ENCODE measurements at regions not wholly inside any gene's neighbourhood (a gene's known extent, or its start where the extent isn't known, plus 50 kb on each side); places are given as distances from the start of the nearest gene placed in this dataset.

DNA sequence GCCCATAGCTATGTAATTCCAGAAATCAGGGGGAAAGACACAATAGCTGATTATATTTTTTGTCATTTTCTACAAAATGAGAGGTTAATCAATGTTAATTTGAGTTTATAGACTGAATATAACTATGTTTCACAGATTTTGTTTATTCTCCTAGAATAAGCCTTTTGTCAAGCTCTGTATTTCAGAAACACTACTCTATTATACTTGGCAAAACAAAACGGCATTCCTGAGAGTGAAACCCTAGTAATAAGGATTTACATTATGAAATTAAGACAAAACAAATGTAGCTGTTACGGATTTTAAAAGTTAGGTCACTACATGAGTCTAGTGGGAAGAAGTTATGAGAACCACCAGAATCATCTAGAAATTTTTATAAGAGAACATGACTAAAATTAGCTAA is 334.2 kb downstream of the KLF12 start:
- no CpG with 5 or more reads among the region's 2 CpGs for WGBS (ENCODE audit: insufficient coverage)
- peaks cover 39 to 47% (median 42%) of the 10 kb centered on the region in 3 donors for H3K4me1 Mint-ChIP-seq
- no peak overlapping the region for H3K27ac Mint-ChIP-seq
- peaks cover 55% of the 10 kb centered on the region for H3K36me3 Mint-ChIP-seq
- ChIA-PET POLR2A (interaction anchor here in 1 of 2 donors (0.5 to 0.7 kb wide), 2 partner anchors 10 to 47 kb away, joined by 3 to 7 read pairs; no protein-coding TSS in a partner anchor), CTCF (interaction anchor here (0.8 to 1.1 kb wide), 3 partner anchors 10 to 486 kb away, joined by 3 to 6 read pairs (median 5); no protein-coding TSS in a partner anchor)
- H3K27ac ChIP-seq (ENCODE audit: low read length): no peak overlapping the region
- H3K4me3 Mint-ChIP-seq: no peak overlapping the region
- H3K4me3 ChIP-seq (ENCODE audit: control insufficient read depth in 1 of 2, extremely low read depth in 1 of 2, low read length in 1 of 2): no peak overlapping the region
- ATAC-seq (replicated peaks in 1 of 4): no peak
- no peaks in the 10 kb centered on the region for H3K27me3 ChIP-seq (replicated peaks in 1 of 2; ENCODE audit: control insufficient read depth in 2 of 2, extremely low read depth in 1 of 2, insufficient read depth in 2 of 2, low read length in 1 of 2)
- no peaks in the 10 kb centered on the region for H3K9me3 ChIP-seq
- no peak for DNase-seq
- H3K36me3 ChIP-seq (ENCODE audit: control insufficient read depth in 2 of 2, extremely low read depth in 1 of 2, insufficient read depth in 1 of 2, low read length in 1 of 2): peaks cover 0 to 11% of the 10 kb centered on the region in 2 donors
- H3K27me3 Mint-ChIP-seq: no peaks in the 10 kb centered on the region
- H3K4me1 ChIP-seq (ENCODE audit: control insufficient read depth in 1 of 2, extremely low read depth in 1 of 2, insufficient read depth in 2 of 2, low read length in 2 of 2): peaks cover 0 to 2% of the 10 kb centered on the region in 2 experiments
- peaks cover 0 to 4% (median 0%) of the 10 kb centered on the region in 3 donors for H3K9me3 Mint-ChIP-seq

DNA sequence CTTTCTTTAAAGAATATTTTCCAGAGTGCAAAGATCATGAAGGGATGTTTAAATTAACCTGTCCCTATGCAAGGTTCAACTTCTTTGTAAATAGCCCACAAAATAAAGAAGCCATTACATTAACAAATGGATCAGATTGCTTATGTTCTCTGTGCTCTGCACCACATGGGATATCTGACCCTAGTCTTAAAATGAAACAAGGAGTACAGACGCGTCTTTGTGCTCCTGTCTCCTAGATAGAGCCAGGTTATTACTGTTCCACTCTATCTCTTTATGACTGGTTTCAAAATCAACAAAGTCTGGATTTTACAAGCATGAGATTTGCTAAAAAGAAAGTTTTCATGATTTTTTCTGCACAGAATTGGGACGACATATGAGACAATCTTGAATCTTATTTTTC is 339.4 kb downstream of the KLF12 start:
- H3K27me3 ChIP-seq (replicated peaks in 1 of 2; ENCODE audit: control insufficient read depth in 2 of 2, extremely low read depth in 1 of 2, insufficient read depth in 2 of 2, low read length in 1 of 2): no peaks in the 10 kb centered on the region
- CTCF ChIA-PET: no interaction called here
- POLR2A ChIA-PET: interaction anchor here in 1 of 2 donors (1.0 kb wide), 1 partner anchor 546 kb away, joined by 3 read pairs; no protein-coding TSS in a partner anchor
- H3K36me3 ChIP-seq (ENCODE audit: control insufficient read depth in 2 of 2, extremely low read depth in 1 of 2, insufficient read depth in 1 of 2, low read length in 1 of 2): peaks cover 0 to 20% of the 10 kb centered on the region in 2 donors
- H3K27ac ChIP-seq (ENCODE audit: low read length): no peak overlapping the region
- no peak overlapping the region for H3K4me3 ChIP-seq (ENCODE audit: control insufficient read depth in 1 of 2, extremely low read depth in 1 of 2, low read length in 1 of 2)
- Mint-ChIP-seq H3K27me3 (no peaks in the 10 kb centered on the region), H3K4me3 (no peak overlapping the region), H3K4me1 (peaks cover 47 to 50% (median 49%) of the 10 kb centered on the region in 3 donors), H3K36me3 (peaks cover 49% of the 10 kb centered on the region), H3K9me3 (peaks cover 0 to 4% (median 0%) of the 10 kb centered on the region in 3 donors), H3K27ac (no peak overlapping the region)
- DNase-seq: no peak
- WGBS (ENCODE audit: insufficient coverage): 92% methylated on average over 2 of the region's 3 CpGs
- peaks cover 2 to 5% of the 10 kb centered on the region in 2 experiments for H3K4me1 ChIP-seq (ENCODE audit: control insufficient read depth in 1 of 2, extremely low read depth in 1 of 2, insufficient read depth in 2 of 2, low read length in 2 of 2)
- no peaks in the 10 kb centered on the region for H3K9me3 ChIP-seq
- no peak for ATAC-seq (replicated peaks in 1 of 4)

DNA sequence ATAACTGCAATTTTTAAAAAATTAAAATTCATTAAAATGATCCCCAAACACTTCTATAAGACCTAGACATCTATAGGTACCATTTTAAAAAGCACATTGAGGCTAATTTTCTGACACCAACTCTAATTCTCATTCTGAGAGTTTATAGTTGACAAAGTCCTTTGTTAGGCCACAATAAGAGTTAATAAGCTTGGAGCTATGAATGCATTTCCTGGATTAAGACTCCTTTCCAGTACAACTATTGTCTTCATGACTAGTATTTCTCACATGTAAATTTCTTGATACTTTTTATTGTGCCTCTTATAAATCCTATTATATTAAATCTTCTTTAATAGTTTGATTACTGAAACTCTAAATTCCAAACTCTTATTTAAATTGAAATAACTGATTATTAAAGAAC is 340.8 kb downstream of the KLF12 start:
- H3K27ac Mint-ChIP-seq: no peak overlapping the region
- H3K4me3 ChIP-seq (ENCODE audit: control insufficient read depth in 1 of 2, extremely low read depth in 1 of 2, low read length in 1 of 2): no peak overlapping the region
- no peak overlapping the region for H3K4me3 Mint-ChIP-seq
- DNase-seq (no peak), ATAC-seq (replicated peaks in 1 of 4) (no peak)
- ChIA-PET POLR2A (interaction anchor here in 1 of 2 donors (0.6 kb wide), 1 partner anchor 32 kb away, joined by 3 read pairs; no protein-coding TSS in a partner anchor), CTCF (no interaction called here)
- no peak overlapping the region for H3K27ac ChIP-seq (ENCODE audit: low read length)
- peaks cover 2 to 5% of the 10 kb centered on the region in 2 experiments for H3K4me1 ChIP-seq (ENCODE audit: control insufficient read depth in 1 of 2, extremely low read depth in 1 of 2, insufficient read depth in 2 of 2, low read length in 2 of 2)
- no peaks in the 10 kb centered on the region for H3K9me3 ChIP-seq
- peaks cover 45 to 57% (median 55%) of the 10 kb centered on the region in 3 donors for H3K4me1 Mint-ChIP-seq
- H3K36me3 Mint-ChIP-seq: peaks cover 47% of the 10 kb centered on the region
- H3K27me3 Mint-ChIP-seq: no peaks in the 10 kb centered on the region
- H3K9me3 Mint-ChIP-seq: no peaks in the 10 kb centered on the region
- no peaks in the 10 kb centered on the region for H3K27me3 ChIP-seq (replicated peaks in 1 of 2; ENCODE audit: control insufficient read depth in 2 of 2, extremely low read depth in 1 of 2, insufficient read depth in 2 of 2, low read length in 1 of 2)
- H3K36me3 ChIP-seq (ENCODE audit: control insufficient read depth in 2 of 2, extremely low read depth in 1 of 2, insufficient read depth in 1 of 2, low read length in 1 of 2): peaks cover 0 to 20% of the 10 kb centered on the region in 2 donors

GRCh38 chr13:73792796-73793195 is 341.4 kb downstream of the KLF12 start:
- peaks cover 44% of the 10 kb centered on the region for H3K36me3 Mint-ChIP-seq
- Histone ChIP-seq H3K27ac (ENCODE audit: low read length) (no peak overlapping the region), H3K4me3 (ENCODE audit: control insufficient read depth in 1 of 2, extremely low read depth in 1 of 2, low read length in 1 of 2) (no peak overlapping the region), H3K27me3 (replicated peaks in 1 of 2; ENCODE audit: control insufficient read depth in 2 of 2, extremely low read depth in 1 of 2, insufficient read depth in 2 of 2, low read length in 1 of 2) (no peaks in the 10 kb centered on the region), H3K4me1 (ENCODE audit: control insufficient read depth in 1 of 2, extremely low read depth in 1 of 2, insufficient read depth in 2 of 2, low read length in 2 of 2) (peaks cover 2 to 5% of the 10 kb centered on the region in 2 experiments), H3K36me3 (ENCODE audit: control insufficient read depth in 2 of 2, extremely low read depth in 1 of 2, insufficient read depth in 1 of 2, low read length in 1 of 2) (peaks cover 0 to 20% of the 10 kb centered on the region in 2 donors), H3K9me3 (no peaks in the 10 kb centered on the region)
- DNase-seq (no peak), ATAC-seq (replicated peaks in 1 of 4) (no peak)
- H3K27ac Mint-ChIP-seq: peak overlapping the region in 1 of 2 donors; percentile 6
- 83% methylated on average over 2 of the region's 5 CpGs for WGBS (ENCODE audit: insufficient coverage)
- ChIA-PET CTCF (interaction anchor here in 1 of 2 donors (0.5 kb wide), 1 partner anchor 40 kb away, joined by 3 read pairs; no protein-coding TSS in a partner anchor), POLR2A (no interaction called here)
- H3K4me1 Mint-ChIP-seq: peaks cover 39 to 55% (median 53%) of the 10 kb centered on the region in 3 donors
- no peaks in the 10 kb centered on the region for H3K27me3 Mint-ChIP-seq
- no peak overlapping the region for H3K4me3 Mint-ChIP-seq
- no peaks in the 10 kb centered on the region for H3K9me3 Mint-ChIP-seq

DNA sequence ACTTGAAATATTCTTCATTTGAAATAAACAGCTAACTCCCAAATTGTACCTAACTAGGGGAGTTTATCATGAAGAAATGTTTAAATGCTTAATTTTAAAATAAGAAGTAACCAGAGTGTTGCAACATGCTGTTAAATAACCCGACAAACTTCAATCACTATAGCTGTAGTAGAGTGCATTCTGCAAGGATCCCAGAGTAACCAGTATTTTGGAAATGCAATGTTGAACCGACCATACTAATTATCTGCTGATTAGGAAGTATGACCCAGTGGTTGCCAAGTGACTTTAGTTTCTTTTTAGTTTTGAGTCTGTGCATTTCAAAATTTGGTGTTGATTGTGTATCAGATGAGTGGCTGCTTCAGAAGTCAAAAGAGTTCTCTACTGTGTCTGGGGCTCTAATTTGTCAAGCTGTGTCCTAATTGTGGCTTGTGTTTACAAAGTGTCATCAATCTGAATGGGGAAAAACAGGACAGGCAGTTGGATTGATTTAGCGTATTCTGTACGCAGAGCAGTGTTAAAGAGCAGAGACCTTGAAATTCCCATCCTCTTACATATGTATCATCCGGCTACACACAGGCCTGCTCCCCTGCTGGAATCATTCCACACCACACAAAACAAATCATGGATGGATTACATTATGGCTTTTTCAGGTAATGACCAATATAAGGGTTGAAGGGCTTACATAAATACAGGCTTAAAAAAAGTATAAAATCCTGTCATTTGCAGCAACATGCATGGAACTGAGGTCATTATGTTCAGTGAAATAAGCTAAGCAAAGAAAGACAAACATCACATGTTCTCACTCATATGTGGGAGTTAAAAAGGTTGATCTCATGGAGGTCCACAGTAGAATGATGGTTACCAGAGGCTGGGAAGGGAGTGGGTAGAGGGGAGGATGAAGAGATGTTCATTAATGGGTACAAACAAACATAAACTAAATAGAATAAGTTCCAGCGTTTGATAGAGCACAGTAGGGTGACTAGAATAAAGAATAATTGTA is 351.5 kb downstream of the KLF12 start:
- no peak for DNase-seq
- Histone ChIP-seq H3K36me3 (ENCODE audit: control insufficient read depth in 2 of 2, extremely low read depth in 1 of 2, insufficient read depth in 1 of 2, low read length in 1 of 2) (peaks cover 8 to 24% of the 10 kb centered on the region in 2 donors), H3K27ac (ENCODE audit: low read length) (no peak overlapping the region), H3K4me3 (ENCODE audit: control insufficient read depth in 1 of 2, extremely low read depth in 1 of 2, low read length in 1 of 2) (no peak overlapping the region), H3K9me3 (no peaks in the 10 kb centered on the region), H3K27me3 (replicated peaks in 1 of 2; ENCODE audit: control insufficient read depth in 2 of 2, extremely low read depth in 1 of 2, insufficient read depth in 2 of 2, low read length in 1 of 2) (no peaks in the 10 kb centered on the region), H3K4me1 (ENCODE audit: control insufficient read depth in 1 of 2, extremely low read depth in 1 of 2, insufficient read depth in 2 of 2, low read length in 2 of 2) (no peaks in the 10 kb centered on the region)
- Mint-ChIP-seq H3K4me3 (no peak overlapping the region), H3K36me3 (peaks cover 63% of the 10 kb centered on the region), H3K27me3 (no peaks in the 10 kb centered on the region), H3K27ac (peak overlapping the region; percentile 68), H3K9me3 (peaks cover 0 to 3% (median 0%) of the 10 kb centered on the region in 3 donors), H3K4me1 (peaks cover 51 to 53% (median 52%) of the 10 kb centered on the region in 3 donors)
- WGBS (ENCODE audit: insufficient coverage): 83% methylated on average over 1 of the region's 6 CpGs
- no peak for ATAC-seq (replicated peaks in 1 of 4)
- CTCF ChIA-PET: no interaction called here
- POLR2A ChIA-PET: no interaction called here

DNA sequence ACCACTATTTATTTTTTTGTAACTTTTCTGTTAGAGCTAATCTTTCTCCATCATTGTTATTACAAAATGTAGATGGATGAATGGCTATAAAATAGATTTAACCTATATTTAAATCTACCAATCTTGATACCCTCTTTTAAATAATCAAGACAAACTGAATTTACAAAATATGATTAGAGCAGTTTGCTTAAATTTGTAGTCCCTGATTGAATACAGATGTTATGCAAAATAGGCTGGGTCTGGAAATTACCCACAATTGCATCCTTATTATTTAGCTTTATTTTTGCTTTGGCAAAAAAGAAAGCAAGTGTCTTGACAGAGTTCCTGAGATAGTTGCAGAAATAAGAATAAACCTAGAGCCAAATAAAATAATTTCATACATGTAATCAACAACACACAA is 352.8 kb downstream of the KLF12 start:
- Histone ChIP-seq H3K4me1 (ENCODE audit: control insufficient read depth in 1 of 2, extremely low read depth in 1 of 2, insufficient read depth in 2 of 2, low read length in 2 of 2) (no peaks in the 10 kb centered on the region), H3K27me3 (replicated peaks in 1 of 2; ENCODE audit: control insufficient read depth in 2 of 2, extremely low read depth in 1 of 2, insufficient read depth in 2 of 2, low read length in 1 of 2) (no peaks in the 10 kb centered on the region), H3K4me3 (ENCODE audit: control insufficient read depth in 1 of 2, extremely low read depth in 1 of 2, low read length in 1 of 2) (no peak overlapping the region), H3K9me3 (no peaks in the 10 kb centered on the region), H3K36me3 (ENCODE audit: control insufficient read depth in 2 of 2, extremely low read depth in 1 of 2, insufficient read depth in 1 of 2, low read length in 1 of 2) (peaks cover 8 to 28% of the 10 kb centered on the region in 2 donors), H3K27ac (ENCODE audit: low read length) (no peak overlapping the region)
- peaks cover 54 to 60% (median 57%) of the 10 kb centered on the region in 3 donors for H3K4me1 Mint-ChIP-seq
- H3K36me3 Mint-ChIP-seq: peaks cover 70% of the 10 kb centered on the region
- no peak overlapping the region for H3K4me3 Mint-ChIP-seq
- DNase-seq (no peak), ATAC-seq (replicated peaks in 1 of 4) (no peak)
- CTCF ChIA-PET: interaction anchor here in 1 of 2 donors (0.6 kb wide), 1 partner anchor 385 kb away, joined by 3 read pairs; no protein-coding TSS in a partner anchor
- H3K27me3 Mint-ChIP-seq: no peaks in the 10 kb centered on the region
- H3K9me3 Mint-ChIP-seq: peaks cover 0 to 3% (median 0%) of the 10 kb centered on the region in 3 donors
- no peak overlapping the region for H3K27ac Mint-ChIP-seq
- POLR2A ChIA-PET: no interaction called here

All from T-cell (primary cell).